SK-N-SH (cell line): ENCODE measurements at regions not wholly inside any gene's neighbourhood (a gene's known extent, or its start where the extent isn't known, plus 50 kb on each side); places are given as distances from the start of the nearest gene placed in this dataset.
A peak's percentile ranks its signal among the peaks of the same experiment; 100 is the strongest.

ENCODE experiments used
- CTCF ChIA-PET: fragments of 300-600, 350-600 bp; formaldehyde crosslinking; extraction: SDS; loops from one replicate; lab custom pipeline; 2021; lab: Yijun Ruan, JAX
- POLR2A ChIA-PET: fragments of 350-600 bp; sonication (Branson Sonifier 250); formaldehyde crosslinking; extraction: SDS; loops from one replicate; lab custom pipeline; 2020; ENCODE audit warnings: antibody characterized with exemption, inconsistent platforms; lab: Yijun Ruan, JAX
- DNase-seq: peaks from one replicate; pipeline ENCODE4 v3.0.0; 2012
- H2AFZ ChIP-seq: fragments of 200-600 bp; sonication (generic); 2 replicates; pipeline ENCODE4 v1.8.1; 2016; ENCODE audit warnings: antibody characterized with exemption, mild to moderate bottlenecking, low read depth
- H3F3A ChIP-seq: fragments of 200-600 bp; sonication (generic); replicated peaks from 2 replicates; pipeline ENCODE3; 2016; ENCODE audit warnings: antibody characterized with exemption, mild to moderate bottlenecking; ENCODE audit not compliant: insufficient read depth
- H3K27ac ChIP-seq, 2 experiments: fragments of 200-500 bp in 1 of 2; fragments of 200-600 bp in 1 of 2; sonication (Bioruptor generic) in 1 of 2; sonication (generic), shearing (Covaris generic) in 1 of 2; 2 replicates each; pipeline versions ENCODE4 v1.5.1 to v1.6.1; 2014 to 2016; ENCODE audit warnings: low read depth in 2 of 2, inconsistent platforms in 1 of 2, low read length in 1 of 2, mild to moderate bottlenecking in 1 of 2, mixed read lengths in 1 of 2
- H3K27me3 ChIP-seq: fragments of 200-600 bp; sonication (generic), shearing (Covaris generic); 2 replicates; pipeline ENCODE4 v1.6.1; 2016; ENCODE audit warnings: mixed run types; ENCODE audit not compliant: insufficient read depth
- H3K36me3 ChIP-seq, 2 experiments: fragments of 200-500 bp in 1 of 2; fragments of 200-600 bp in 1 of 2; sonication (Bioruptor generic) in 1 of 2; sonication (generic) in 1 of 2; replicated peaks in 1 of 2; 2 replicates each; pipeline versions ENCODE3 to v1.5.1; 2014 to 2016; ENCODE audit warnings: low read length in 1 of 2, mild to moderate bottlenecking in 1 of 2; ENCODE audit not compliant: insufficient read depth in 2 of 2, control insufficient read depth in 1 of 2
- H3K4me1 ChIP-seq, 2 experiments: fragments of 200-500 bp in 1 of 2; fragments of 200-600 bp in 1 of 2; sonication (Bioruptor generic) in 1 of 2; sonication (generic), shearing (Covaris generic) in 1 of 2; 2 replicates each; pipeline versions ENCODE4 v1.5.1 to v1.6.1; 2014 to 2016; ENCODE audit warnings: low read depth in 1 of 2, low read length in 1 of 2, mixed run types in 1 of 2; ENCODE audit not compliant: insufficient read depth in 2 of 2, control insufficient read depth in 1 of 2
- H3K4me2 ChIP-seq: fragments of 200-600 bp; sonication (generic), shearing (Covaris generic); 2 replicates; pipeline ENCODE4 v1.6.1; 2017; ENCODE audit warnings: mixed run types
- H3K4me3 ChIP-seq, 2 experiments: fragments of 200-500 bp in 1 of 2; fragments of 200-600 bp in 1 of 2; sonication (Bioruptor generic) in 1 of 2; sonication (generic), shearing (Covaris generic) in 1 of 2; 2 replicates each; pipeline versions ENCODE4 v1.5.1 to v1.8.1; 2014 to 2016; ENCODE audit warnings: low read depth in 2 of 2, inconsistent platforms in 1 of 2, low read length in 1 of 2, mild to moderate bottlenecking in 1 of 2, mixed read lengths in 1 of 2, moderate library complexity in 1 of 2
- H3K79me2 ChIP-seq: fragments of 200-600 bp; sonication (generic); 2 replicates; pipeline ENCODE4 v1.8.1; 2017; ENCODE audit warnings: mild to moderate bottlenecking; ENCODE audit not compliant: insufficient read depth
- H3K9ac ChIP-seq: fragments of 200-600 bp; sonication (generic); 2 replicates; pipeline ENCODE4 v1.6.1; 2017; ENCODE audit warnings: mixed run types
- H3K9me2 ChIP-seq: fragments of 200-600 bp; sonication (generic); 2 replicates; pipeline ENCODE4 v1.6.1; 2017; ENCODE audit warnings: mixed run types
- H3K9me3 ChIP-seq: fragments of 200-600 bp; sonication (generic); 2 replicates; pipeline ENCODE4 v1.6.1; 2017; ENCODE audit warnings: mixed run types, mild to moderate bottlenecking, moderate library complexity
- H4K20me1 ChIP-seq: fragments of 200-600 bp; sonication (generic); 2 replicates; pipeline ENCODE4 v1.6.1; 2017; ENCODE audit warnings: mild to moderate bottlenecking, mixed run types; ENCODE audit not compliant: insufficient read depth
- EP300 ChIP-seq, 2 experiments: IDR thresholded peaks; 2 replicates each; pipeline versions ENCODE4 v1.4.0 to v1.6.1; 2012; ENCODE audit warnings: borderline replicate concordance in 1 of 2, low read depth in 1 of 2, low read length in 1 of 2
- FOSL2 ChIP-seq: IDR thresholded peaks from 2 replicates; pipeline ENCODE4 v1.4.0; 2012; ENCODE audit warnings: low read depth, mild to moderate bottlenecking, moderate library complexity, borderline replicate concordance
- GABPA ChIP-seq: IDR thresholded peaks from 2 replicates; pipeline ENCODE4 v1.4.0; 2012; ENCODE audit warnings: low read depth, mild to moderate bottlenecking
- JUND ChIP-seq: IDR thresholded peaks from 2 replicates; pipeline ENCODE4 v1.4.0; 2012
- MXI1 ChIP-seq: IDR thresholded peaks from 2 replicates; pipeline ENCODE4 v1.6.1; 2012; ENCODE audit warnings: mild to moderate bottlenecking, low read depth, low read length, improper control_type of control experiment
- NFIC ChIP-seq: IDR thresholded peaks from 2 replicates; pipeline ENCODE4 v1.4.0; 2012; ENCODE audit warnings: borderline replicate concordance
- RAD21 ChIP-seq: IDR thresholded peaks from 2 replicates; pipeline ENCODE4 v1.6.1; 2012; ENCODE audit warnings: mild to moderate bottlenecking, low read length
- SMC3 ChIP-seq: IDR thresholded peaks from 2 replicates; pipeline ENCODE4 v1.6.1; 2012; ENCODE audit warnings: low read depth, low read length, improper control_type of control experiment
- TAF1 ChIP-seq: IDR thresholded peaks from 2 replicates; pipeline ENCODE4 v1.6.1; 2012; ENCODE audit warnings: low read depth, mild to moderate bottlenecking, low read length, moderate library complexity, borderline replicate concordance
- TCF12 ChIP-seq: IDR thresholded peaks from 2 replicates; pipeline ENCODE4 v1.4.0; 2012
- TEAD4 ChIP-seq: IDR thresholded peaks from 2 replicates; pipeline ENCODE4 v1.4.0; 2012; ENCODE audit warnings: mild to moderate bottlenecking, borderline replicate concordance; ENCODE audit not compliant: insufficient read depth
- USF2 ChIP-seq: fragments of 150-350 bp; IDR thresholded peaks from 2 replicates; pipeline ENCODE4 v1.6.1; 2017; ENCODE audit warnings: antibody characterized with exemption, low read length, low read depth, borderline replicate concordance
- YY1 ChIP-seq: IDR thresholded peaks from 2 replicates; pipeline ENCODE4 v1.4.0; 2012; ENCODE audit warnings: low read depth, mild to moderate bottlenecking
- ZBTB33 ChIP-seq: IDR thresholded peaks from 2 replicates; pipeline ENCODE4 v1.4.0; 2012; ENCODE audit warnings: low read depth, borderline replicate concordance
- WGBS: methylation state at CpG from one replicate; pipeline ENCODE4 v1.1.6; 2017; ENCODE audit warnings: low lambda C conversion rate; 5-methylcytosine and 5-hydroxymethylcytosine counted together
- TF ChIP-seq, protein P1 (sequence below): IDR thresholded peaks from 2 replicates; pipeline ENCODE4 v1.4.0; 2012; ENCODE audit warnings: low read depth
- TF ChIP-seq, protein P2 (sequence below): IDR thresholded peaks from 2 replicates; pipeline ENCODE4 v1.4.0; 2012; ENCODE audit warnings: low read depth, borderline replicate concordance

GRCh38 chr13:63184693-63185092, 1769.0 kb upstream of the PCDH20 start:
- H3K9ac ChIP-seq, result no peak overlapping the region
- ChIA-PET CTCF (no interaction called here), POLR2A (no interaction called here)
- H3K4me1 ChIP-seq, result no peaks in the 10 kb centered on the region
- H3K27me3 ChIP-seq, result no peaks in the 10 kb centered on the region
- H3K4me2 ChIP-seq, result no peak overlapping the region
- H3K4me3 ChIP-seq, result no peak overlapping the region
- no peaks in the 10 kb centered on the region for H4K20me1 ChIP-seq
- no peak overlapping the region; the same call in 1 of the 2 replicates for H2AFZ ChIP-seq
- H3K9me2 ChIP-seq, result no peaks in the 10 kb centered on the region
- peak; percentile 8; the same call in 1 of the 2 replicates for TF ChIP-seq NFIC
- TF ChIP-seq GABPA, result no peak
- peak; percentile 73; the same call in 1 of the 2 replicates for TF ChIP-seq TEAD4
- no peak for TF ChIP-seq EP300 (IDR thresholded peaks at IDR 0.05; ENCODE audit: borderline replicate concordance in 1 of 2, low read depth in 1 of 2, low read length in 1 of 2)
- TF ChIP-seq MXI1, result no peak
- TF ChIP-seq JUND, result peak; percentile 71
- TF ChIP-seq FOSL2, result peak; percentile 76
- TF ChIP-seq, protein P1, sequence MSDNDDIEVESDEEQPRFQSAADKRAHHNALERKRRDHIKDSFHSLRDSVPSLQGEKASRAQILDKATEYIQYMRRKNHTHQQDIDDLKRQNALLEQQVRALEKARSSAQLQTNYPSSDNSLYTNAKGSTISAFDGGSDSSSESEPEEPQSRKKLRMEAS, result peak; percentile 44; the same call in 1 of the 2 replicates
- peak; percentile 49; the same call in 1 of the 2 replicates for TF ChIP-seq TCF12
- no peaks in the 10 kb centered on the region for H3K79me2 ChIP-seq
- peaks cover 7% of the 10 kb centered on the region; the same call in 1 of the 2 replicates for H3K9me3 ChIP-seq
- H3K27ac ChIP-seq, result peak overlapping the region in 1 of 2 experiments; percentile 17; a peak in 1 of 4 replicates
- no peaks in the 10 kb centered on the region for H3K36me3 ChIP-seq
- H3F3A ChIP-seq, result peaks cover 5% of the 10 kb centered on the region
- no peak for DNase-seq
- whole genome bisulfite sequencing, result 30% methylated on average over 2 of the region's 2 CpGs

GRCh38 chr13:63175536-63175935, 1759.9 kb upstream of the PCDH20 start:
- no peaks in the 10 kb centered on the region for H3K27me3 ChIP-seq
- DNase-seq, result no peak
- H3K36me3 ChIP-seq, result no peaks in the 10 kb centered on the region
- H3K4me2 ChIP-seq, result no peak overlapping the region
- no peaks in the 10 kb centered on the region for H4K20me1 ChIP-seq
- no peaks in the 10 kb centered on the region for H3K4me1 ChIP-seq
- no peak overlapping the region for H3K4me3 ChIP-seq
- H3F3A ChIP-seq, result no peaks in the 10 kb centered on the region
- TF ChIP-seq, protein P2, sequence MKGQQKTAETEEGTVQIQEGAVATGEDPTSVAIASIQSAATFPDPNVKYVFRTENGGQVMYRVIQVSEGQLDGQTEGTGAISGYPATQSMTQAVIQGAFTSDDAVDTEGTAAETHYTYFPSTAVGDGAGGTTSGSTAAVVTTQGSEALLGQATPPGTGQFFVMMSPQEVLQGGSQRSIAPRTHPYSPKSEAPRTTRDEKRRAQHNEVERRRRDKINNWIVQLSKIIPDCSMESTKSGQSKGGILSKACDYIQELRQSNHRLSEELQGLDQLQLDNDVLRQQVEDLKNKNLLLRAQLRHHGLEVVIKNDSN, result no peak
- TF ChIP-seq YY1, result no peak
- TF ChIP-seq MXI1, result no peak
- TF ChIP-seq SMC3, result no peak
- no peak for TF ChIP-seq USF2
- TF ChIP-seq JUND, result no peak
- no peak for TF ChIP-seq RAD21
- no peak for TF ChIP-seq TAF1
- no peak for TF ChIP-seq ZBTB33
- TF ChIP-seq, protein P1, result no peak
- CTCF ChIA-PET, result no interaction called here
- no peak overlapping the region for H3K9ac ChIP-seq
- no peaks in the 10 kb centered on the region for H3K9me3 ChIP-seq
- H3K79me2 ChIP-seq, result no peaks in the 10 kb centered on the region
- H3K27ac ChIP-seq, result no peak overlapping the region
- POLR2A ChIA-PET, result no interaction called here
- H2AFZ ChIP-seq, result no peak overlapping the region
- no peaks in the 10 kb centered on the region for H3K9me2 ChIP-seq
